Muscle of back (tissue), 3 donors: ENCODE measurements at regions not wholly inside any gene's neighbourhood (a gene's known extent, or its start where the extent isn't known, plus 50 kb on each side); places are given as distances from the start of the nearest gene placed in this dataset.

Experiments
- DNase-seq, 3 donors: peaks; one replicate each; pipeline versions ENCODE4 v3.0.0 to v3.0.0-alpha.2; 2013

GRCh38 chr4:20395160-20395773 is 143.6 kb downstream of the SLIT2 start:
- no peak for DNase-seq

GRCh38 chr4:20403290-20403689 is 151.6 kb downstream of the SLIT2 start:
- DNase-seq = peak in 1 of 3 donors; percentile 45

DNA sequence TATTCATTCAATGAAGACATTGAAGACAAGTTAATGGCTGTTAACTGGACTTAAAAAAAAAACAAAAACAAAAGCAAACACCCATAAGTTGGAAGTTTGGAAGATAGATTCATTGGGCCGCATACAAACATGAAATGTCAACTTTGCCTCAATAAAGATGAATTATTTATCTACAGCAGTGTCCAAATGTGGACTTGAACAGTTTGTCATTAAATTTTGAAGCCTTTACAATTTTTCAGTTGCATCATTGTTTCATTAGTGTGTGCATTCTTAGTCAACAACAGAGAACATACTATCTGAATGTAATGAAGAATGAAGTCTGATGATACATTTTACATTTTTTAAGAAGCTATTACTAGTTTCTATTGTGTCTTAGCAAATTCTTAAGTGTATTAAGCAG is 152.1 kb downstream of the SLIT2 start:
- no peak for DNase-seq

- no peak for DNase-seq
Measured at GRCh38 chr4:20408611-20409010, 156.9 kb downstream of the SLIT2 start.

DNA sequence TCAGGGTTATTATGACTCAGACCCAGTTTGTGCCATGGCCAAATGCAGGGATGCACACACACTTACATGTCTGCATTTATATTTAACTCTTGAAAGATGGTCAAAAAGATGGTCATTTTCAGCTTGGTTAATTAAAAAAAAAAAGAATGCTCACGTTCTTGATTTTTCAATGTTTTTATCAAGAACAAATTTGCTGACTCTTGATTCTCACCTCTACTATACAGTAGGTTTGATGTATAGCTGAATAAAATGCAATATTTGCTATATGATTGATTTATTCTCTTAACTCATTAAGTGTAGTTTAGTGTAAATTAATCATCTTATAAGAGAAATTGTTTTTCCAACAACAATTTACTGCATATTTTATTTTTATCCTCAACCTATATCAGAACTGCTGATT is 160.4 kb downstream of the SLIT2 start:
- DNase-seq = no peak

DNA sequence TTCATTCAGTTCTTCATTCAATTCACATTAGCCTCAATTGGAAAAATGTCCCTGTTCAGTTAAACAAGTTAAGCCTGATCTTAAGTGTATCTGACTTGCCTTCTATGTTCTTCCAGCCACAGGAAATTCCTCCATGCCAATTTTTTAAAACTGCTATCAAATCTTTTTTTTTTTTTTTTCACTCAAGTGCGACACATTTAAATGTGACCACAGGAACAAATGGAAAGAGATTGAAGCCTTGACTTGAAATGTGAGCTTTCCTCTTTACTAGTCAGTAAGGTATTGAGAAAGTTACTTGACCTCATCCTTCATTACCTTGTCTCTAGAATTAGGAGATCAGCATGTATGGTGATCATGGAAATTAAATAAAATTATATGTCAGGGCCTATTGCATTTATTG is 165.1 kb downstream of the SLIT2 start:
- DNase-seq = no peak

DNA sequence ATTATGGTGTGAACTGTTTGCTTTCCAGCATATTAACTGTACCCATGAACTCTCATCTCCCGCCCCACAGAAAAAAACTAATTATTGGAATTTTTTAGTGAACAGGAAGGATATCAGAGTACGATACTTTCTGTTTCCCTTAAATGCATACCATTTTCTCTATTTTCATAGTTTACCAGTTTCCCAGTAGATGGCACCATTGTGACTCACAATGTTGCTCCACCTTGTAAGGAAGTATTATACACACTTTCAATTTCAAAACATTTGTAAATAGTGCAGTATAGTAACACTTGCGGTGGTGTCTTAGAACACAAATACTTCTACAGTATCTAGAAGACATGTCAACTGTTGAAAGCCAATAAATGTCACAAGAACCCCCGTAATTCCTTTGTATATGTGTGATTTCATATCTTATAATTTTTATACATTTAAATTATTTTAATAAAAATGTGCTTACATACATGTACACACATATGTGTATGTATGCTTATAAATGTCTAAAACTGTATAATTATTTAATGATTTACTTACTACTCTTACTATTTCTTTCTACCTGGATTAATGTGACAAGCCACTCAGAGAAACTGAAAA is 167.3 kb downstream of the SLIT2 start:
- peak; percentile 52 to 75 (median 54) for DNase-seq

DNA sequence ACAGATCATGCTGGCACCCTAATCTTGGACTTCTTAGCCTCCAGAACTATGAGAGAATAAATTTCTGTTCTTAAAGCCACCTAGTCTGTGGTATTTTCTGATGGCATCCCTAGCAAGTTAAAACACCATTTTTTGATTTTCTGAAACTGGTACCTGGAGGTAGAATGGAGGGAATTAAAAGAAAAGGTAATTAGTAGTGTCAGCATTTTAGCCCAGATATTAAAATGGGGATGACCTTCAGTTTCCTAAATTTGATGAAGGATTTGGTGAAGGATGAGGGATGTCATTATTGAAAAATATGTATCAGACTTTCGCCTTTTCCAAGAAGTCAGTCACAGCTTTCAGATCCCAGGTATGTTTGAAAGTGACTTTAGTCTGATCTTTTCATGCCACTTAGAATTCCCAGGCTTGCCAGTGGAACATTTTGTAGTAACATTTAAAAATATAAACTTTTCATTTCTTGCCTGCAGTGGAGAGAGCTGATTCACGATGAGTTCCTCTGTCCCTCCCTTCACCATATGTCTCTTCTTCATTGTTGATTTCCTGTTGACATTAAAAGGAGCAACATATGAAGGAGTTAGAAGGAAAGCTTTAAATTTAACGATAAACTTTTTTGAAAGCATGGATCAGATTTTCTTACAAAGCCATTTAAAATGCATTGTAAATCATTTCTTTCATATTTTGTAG is 169.4 kb downstream of the SLIT2 start:
- no peak for DNase-seq

GRCh38 chr4:20421603-20421985 is 169.9 kb downstream of the SLIT2 start:
- DNase-seq = no peak

- peak in 1 of 3 donors; percentile 47 for DNase-seq
Measured at GRCh38 chr4:20422398-20422797, 170.7 kb downstream of the SLIT2 start.

DNA sequence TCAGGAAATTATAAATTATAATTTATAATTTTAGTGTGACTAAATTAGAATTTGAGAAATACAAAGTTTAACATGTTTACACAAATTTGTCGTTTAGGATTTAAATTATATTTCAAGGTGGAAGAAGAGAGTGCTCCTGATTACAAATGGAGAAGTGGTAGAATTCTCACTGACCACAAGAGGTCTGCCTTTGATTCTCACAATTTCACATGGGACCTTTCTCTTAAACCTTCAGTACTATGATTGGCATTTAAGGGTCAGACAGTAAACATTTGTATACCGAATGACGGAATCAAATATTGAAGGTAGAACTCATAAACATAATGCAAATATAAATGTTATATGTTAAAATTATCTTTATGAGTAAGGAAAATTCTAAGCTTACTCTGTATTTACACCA is 171.7 kb downstream of the SLIT2 start:
- no peak for DNase-seq

DNA sequence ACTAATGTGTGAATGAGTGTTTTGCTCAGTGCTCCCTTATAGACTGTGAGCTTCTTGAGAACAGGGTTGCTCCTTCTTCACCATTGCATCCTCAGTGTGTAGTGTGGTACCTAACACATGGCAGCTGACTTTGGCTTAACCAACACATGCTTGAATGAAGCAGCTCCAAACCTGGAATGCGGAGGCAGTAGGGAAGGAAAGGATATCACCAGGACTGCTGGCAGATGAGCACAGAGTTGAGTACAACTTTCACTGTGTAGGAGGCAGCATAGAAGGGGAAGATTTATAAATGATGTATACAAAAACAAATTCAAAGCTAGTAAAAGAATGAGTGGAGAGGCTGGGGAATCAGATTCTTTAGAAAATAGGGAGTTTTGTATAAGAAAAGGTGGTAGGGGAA is 174.3 kb downstream of the SLIT2 start:
- no peak for DNase-seq

DNA sequence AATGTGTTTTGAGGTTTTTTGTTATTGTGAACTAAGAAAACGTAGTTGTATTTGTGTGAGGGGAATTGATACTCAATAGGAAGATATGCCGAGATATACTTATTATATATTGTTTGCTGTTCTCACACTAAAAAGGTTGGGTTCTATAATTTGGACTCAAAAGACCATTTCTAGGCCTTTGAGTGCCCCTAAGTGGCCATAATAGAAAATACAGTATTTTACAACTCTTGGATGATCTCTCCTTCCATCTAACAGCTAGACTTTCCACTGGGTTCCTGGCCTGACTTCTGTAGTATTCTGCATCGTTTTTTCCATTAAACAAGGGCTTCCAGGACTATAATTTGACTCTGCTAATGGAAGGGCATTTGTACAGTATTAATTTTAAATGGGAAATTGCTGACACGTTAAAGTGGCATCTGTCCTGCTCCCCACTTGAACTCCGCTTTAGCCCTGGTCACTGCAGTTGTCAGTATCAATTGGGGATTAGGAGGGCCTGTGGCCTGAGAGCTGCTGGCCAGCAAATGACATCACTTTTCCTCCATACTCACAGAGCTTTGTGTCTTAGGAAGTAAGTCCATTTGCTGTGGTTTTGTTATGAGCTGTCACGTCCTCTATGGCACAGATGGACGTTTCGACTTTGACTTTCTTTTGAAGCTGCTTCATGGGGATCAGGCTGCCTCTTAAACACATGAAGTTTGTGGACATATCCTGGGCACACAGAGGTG is 176.9 kb downstream of the SLIT2 start:
- DNase-seq = peak in 2 of 3 donors; percentile 42 to 69

- DNase-seq = peak; percentile 49 to 81 (median 58)
Measured at GRCh38 chr4:20430259-20430941, 178.7 kb downstream of the SLIT2 start.

DNA sequence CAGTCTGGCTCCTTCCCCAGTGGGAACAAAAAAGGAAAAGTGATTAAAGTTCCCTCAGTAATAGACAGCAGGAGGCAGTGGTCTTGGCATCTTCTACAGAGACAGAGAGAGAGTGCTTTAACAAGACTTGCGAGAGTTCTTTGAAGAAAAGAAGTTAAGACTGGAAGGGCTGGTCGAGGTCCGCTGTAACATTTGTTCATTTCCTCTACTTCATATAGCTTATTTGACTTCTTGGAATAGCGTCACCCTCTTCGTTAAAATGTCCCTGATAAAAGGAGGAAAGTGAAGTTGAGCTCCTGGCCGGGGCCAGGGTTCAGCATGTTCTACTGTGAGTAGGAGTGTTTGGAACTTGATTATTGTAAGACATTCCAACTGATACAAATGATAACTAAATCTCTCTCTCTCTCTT is 179.8 kb downstream of the SLIT2 start:
- peak in 2 of 3 donors; percentile 48 to 70 for DNase-seq

- peak in 2 of 3 donors; percentile 46 to 67 for DNase-seq
Measured at GRCh38 chr4:20432088-20432487, 180.4 kb downstream of the SLIT2 start.

GRCh38 chr4:20433097-20433705 is 181.5 kb downstream of the SLIT2 start:
- DNase-seq = no peak

DNA sequence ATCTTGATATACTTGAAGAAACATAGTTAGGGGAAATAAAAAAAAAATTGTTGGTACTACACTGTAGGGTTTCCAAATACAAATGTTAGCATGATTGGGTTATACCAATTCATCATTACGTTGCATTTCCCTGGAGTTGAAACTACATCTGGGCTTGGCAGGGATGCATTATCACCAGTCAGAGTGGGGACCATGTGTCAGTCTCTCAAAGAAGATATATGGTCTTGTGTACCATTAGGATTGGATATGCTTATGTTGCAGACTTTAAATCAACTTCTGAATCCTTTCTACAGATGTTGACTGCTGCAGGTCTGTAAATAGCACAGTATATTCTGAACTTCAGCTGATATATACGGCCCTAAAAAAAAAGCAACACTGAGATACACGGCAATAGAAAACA is 188.5 kb downstream of the SLIT2 start:
- no peak for DNase-seq

DNA sequence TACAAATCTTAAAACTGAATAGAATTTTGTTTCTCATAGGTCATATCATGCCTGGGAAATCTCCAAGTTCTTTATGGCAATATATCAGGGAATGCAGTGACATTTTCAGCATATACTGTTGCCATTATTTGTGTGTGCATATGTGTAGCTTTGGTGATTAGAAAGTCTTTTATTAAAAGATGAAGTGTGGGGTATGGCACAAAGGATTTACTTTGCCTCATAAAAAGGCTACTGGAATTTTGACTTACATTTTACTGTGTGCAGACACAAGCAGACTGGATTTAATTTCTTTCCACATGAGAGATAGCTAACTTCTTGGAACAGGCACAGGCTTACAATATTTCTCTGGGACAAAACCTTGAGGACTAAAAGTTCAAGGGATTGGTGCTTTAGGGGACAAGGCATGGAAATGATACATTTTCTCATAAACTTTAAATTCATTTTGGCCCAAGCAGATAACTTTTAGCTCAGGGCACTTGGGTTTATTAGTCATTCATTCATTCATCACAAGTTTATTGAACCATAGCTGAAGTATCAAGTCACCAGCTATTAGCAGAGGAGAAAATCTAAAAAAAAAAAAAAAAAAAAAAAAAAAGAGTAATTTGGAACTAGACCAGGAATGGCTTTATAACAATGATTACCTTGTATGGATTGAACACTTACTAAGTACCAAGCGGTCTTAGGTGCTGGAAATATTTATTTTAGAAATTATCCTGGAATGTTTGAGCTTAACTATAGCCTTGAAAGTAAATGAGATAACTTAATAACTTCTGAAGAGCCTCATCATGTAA is 191.5 kb downstream of the SLIT2 start:
- peak in 1 of 3 donors; percentile 45 for DNase-seq

- DNase-seq = no peak
Measured at GRCh38 chr4:20444599-20445337, 193.1 kb downstream of the SLIT2 start.
